Lower leg skin (tissue), 4 donors: ENCODE measurements at regions not wholly inside any gene's neighbourhood (a gene's known extent, or its start where the extent isn't known, plus 50 kb on each side); places are given as distances from the start of the nearest gene placed in this dataset.
"Not testable (repeated sequence)": the region's sequence is repeated elsewhere in the genome, so short reads cannot be mapped to it uniquely, and the experiment has no call there.

Source experiments
- DNase-seq, 2 donors: peaks; one replicate each; pipeline ENCODE4 v3.0.0-alpha.2; 2019; ENCODE audit warnings: low spot score in 2 of 2
- H3K4me3 ChIP-seq: fragments of 200-600 bp; sonication (generic); 2 replicates; pipeline ENCODE4 v1.5.1; 2017; ENCODE audit warnings: mild to moderate bottlenecking, low read depth; ENCODE audit not compliant: poor library complexity, severe bottlenecking
- CTCF ChIP-seq, 3 donors: fragments of 450-650 bp; IDR thresholded peaks; one replicate each; pipeline ENCODE4 v1.5.1; 2016; ENCODE audit warnings: antibody characterized with exemption in 3 of 3, mild to moderate bottlenecking in 3 of 3, moderate library complexity in 2 of 3
- POLR2A ChIP-seq, 2 donors: fragments of 450-650 bp; IDR thresholded peaks; one replicate each; pipeline ENCODE4 v1.6.1; 2016 to 2017; ENCODE audit warnings: antibody characterized with exemption in 2 of 2, mild to moderate bottlenecking in 1 of 2, moderate library complexity in 1 of 2
- WGBS, 2 donors: methylation state at CpG; one replicate each; pipeline ENCODE4 v1.1.5; 2018; 5-methylcytosine and 5-hydroxymethylcytosine counted together
- intact Hi-C: fragments of 100-400 bp; cut with DNase I; formaldehyde crosslinking; loops from one replicate; pipeline ENCODE4 v1.15.0; 2023; ENCODE audit warnings: low total_unique reads

GRCh38 chr5:18630458-18631045 is 996.3 kb downstream of the TAF11L14 start:
- no peak for DNase-seq
- no peak overlapping the region for H3K4me3 ChIP-seq
- intact Hi-C loops, result no loop called here
- 90 to 94% methylated on average over 2 of the region's 2 CpGs for WGBS, 2 donors
- no peak for TF ChIP-seq CTCF (IDR thresholded peaks at IDR 0.05)
- TF ChIP-seq POLR2A (IDR thresholded peaks at IDR 0.05), result no peak

- no peak for DNase-seq
- 89 to 93% methylated on average over 2 of the region's 2 CpGs for WGBS, 2 donors
- TF ChIP-seq CTCF (IDR thresholded peaks at IDR 0.05) (no peak), POLR2A (IDR thresholded peaks at IDR 0.05) (no peak)
- intact Hi-C loops, result no loop called here
- no peak overlapping the region for H3K4me3 ChIP-seq
These were observed 1018.4 kb downstream of the TAF11L14 start for GRCh38 chr5:18652404-18653215.

- TF ChIP-seq CTCF (IDR thresholded peaks at IDR 0.05) (no peak), POLR2A (IDR thresholded peaks at IDR 0.05) (no peak)
- 85 to 89% methylated on average over 1 of the region's 1 CpG for WGBS, 2 donors
- DNase-seq, result no peak
- intact Hi-C loops, result no loop called here
- no peak overlapping the region for H3K4me3 ChIP-seq
These were observed 1019.0 kb downstream of the TAF11L14 start for GRCh38 chr5:18653216-18653752.

- TF ChIP-seq CTCF (IDR thresholded peaks at IDR 0.05) (no peak), POLR2A (IDR thresholded peaks at IDR 0.05) (no peak)
- H3K4me3 ChIP-seq, result no peak overlapping the region
- intact Hi-C loops, result no loop called here
- DNase-seq, result no peak
These were observed 1026.3 kb downstream of the TAF11L14 start for GRCh38 chr5:18660511-18660910.

GRCh38 chr5:18662231-18662630 is 1028.0 kb downstream of the TAF11L14 start:
- 65% methylated on average over 2 of the region's 2 CpGs for WGBS, 2 donors
- H3K4me3 ChIP-seq, result no peak overlapping the region
- no peak for DNase-seq
- intact Hi-C loops, result no loop called here
- TF ChIP-seq CTCF (IDR thresholded peaks at IDR 0.05) (no peak), POLR2A (IDR thresholded peaks at IDR 0.05) (no peak)

GRCh38 chr5:18674212-18674611 is 1040.0 kb downstream of the TAF11L14 start:
- 74 to 77% methylated on average over 2 to 3 of the region's 4 CpGs for WGBS, 2 donors

More at GRCh38 chr5:18674212-18674611, 1040.0 kb downstream of the TAF11L14 start:
- H3K4me3 ChIP-seq, DNase-seq, intact Hi-C loops: not testable (repeated sequence)
